ENCODE measurements at regions not wholly inside any gene's neighbourhood (a gene's known extent, or its start where the extent isn't known, plus 50 kb on each side); places are given as distances from the start of the nearest gene placed in this dataset.

GRCh38 chr5:39497322-39497721 is 72.5 kb upstream of the DAB2 start:
- Histone ChIP-seq H3K9me3 (ENCODE audit: control insufficient read depth in 2 of 3, insufficient read depth in 1 of 3, low read length in 3 of 3) (no peaks in the 10 kb centered on the region), H3K27me3 (ENCODE audit: control insufficient read depth, insufficient read depth, low read length) (no peaks in the 10 kb centered on the region), H3K27ac (ENCODE audit: low read depth in 2 of 2, low read length in 2 of 2) (no peak overlapping the region), H3K4me1 (ENCODE audit: control insufficient read depth in 2 of 3, insufficient read depth in 2 of 3, low read depth in 1 of 3, low read length in 3 of 3) (peaks cover 0 to 7% (median 4%) of the 10 kb centered on the region in 3 donors), H3K9ac (ENCODE audit: low read length in 3 of 3) (no peak overlapping the region), H3K36me3 (ENCODE audit: control insufficient read depth in 2 of 3, insufficient read depth in 3 of 3, low read length in 3 of 3) (no peaks in the 10 kb centered on the region), H3K4me3 (ENCODE audit: low read length in 3 of 3) (no peak overlapping the region)
- DNase-seq (no peak), FAIRE-seq (no peak)
- no peak for TF ChIP-seq CTCF (IDR thresholded peaks at IDR 0.05; ENCODE audit: borderline replicate concordance, extremely low read depth, insufficient read depth)
- intact Hi-C loops (cut with DNase I): no loop called here

GRCh38 chr5:39495227-39495626 is 70.4 kb upstream of the DAB2 start:
- Histone ChIP-seq H3K27ac (ENCODE audit: low read depth in 2 of 2, low read length in 2 of 2) (no peak overlapping the region), H3K27me3 (ENCODE audit: control insufficient read depth, insufficient read depth, low read length) (no peaks in the 10 kb centered on the region), H3K9me3 (ENCODE audit: control insufficient read depth in 2 of 3, insufficient read depth in 1 of 3, low read length in 3 of 3) (peaks cover 0 to 6% (median 0%) of the 10 kb centered on the region in 3 donors), H3K4me1 (ENCODE audit: control insufficient read depth in 2 of 3, insufficient read depth in 2 of 3, low read depth in 1 of 3, low read length in 3 of 3) (peaks cover 0 to 2% (median 0%) of the 10 kb centered on the region in 3 donors), H3K4me3 (ENCODE audit: low read length in 3 of 3) (no peak overlapping the region), H3K9ac (ENCODE audit: low read length in 3 of 3) (no peak overlapping the region), H3K36me3 (ENCODE audit: control insufficient read depth in 2 of 3, insufficient read depth in 3 of 3, low read length in 3 of 3) (no peaks in the 10 kb centered on the region)
- no peak for TF ChIP-seq CTCF (IDR thresholded peaks at IDR 0.05; ENCODE audit: borderline replicate concordance, extremely low read depth, insufficient read depth)
- DNase-seq: no peak
- intact Hi-C loops (cut with DNase I): no loop called here
- FAIRE-seq: no peak

GRCh38 chr5:39494534-39494933 is 69.8 kb upstream of the DAB2 start:
- H3K27ac ChIP-seq (ENCODE audit: low read depth in 2 of 2, low read length in 2 of 2): no peak overlapping the region

More at GRCh38 chr5:39494534-39494933, 69.8 kb upstream of the DAB2 start:
- TF ChIP-seq CTCF (IDR thresholded peaks at IDR 0.05; ENCODE audit: borderline replicate concordance, extremely low read depth, insufficient read depth): no peak
- Histone ChIP-seq H3K36me3 (ENCODE audit: control insufficient read depth in 2 of 3, insufficient read depth in 3 of 3, low read length in 3 of 3) (no peaks in the 10 kb centered on the region), H3K9me3 (ENCODE audit: control insufficient read depth in 2 of 3, insufficient read depth in 1 of 3, low read length in 3 of 3) (peaks cover 0 to 10% (median 0%) of the 10 kb centered on the region in 3 donors), H3K9ac (ENCODE audit: low read length in 3 of 3) (no peak overlapping the region), H3K4me1 (ENCODE audit: control insufficient read depth in 2 of 3, insufficient read depth in 2 of 3, low read depth in 1 of 3, low read length in 3 of 3) (no peaks in the 10 kb centered on the region), H3K4me3 (ENCODE audit: low read length in 3 of 3) (no peak overlapping the region), H3K27me3 (ENCODE audit: control insufficient read depth, insufficient read depth, low read length) (no peaks in the 10 kb centered on the region)
- FAIRE-seq (no peak), DNase-seq (no peak)
- intact Hi-C loops (cut with DNase I): no loop called here
